NK-92 (cell line): ENCODE measurements at regions not wholly inside any gene's neighbourhood (a gene's known extent, or its start where the extent isn't known, plus 50 kb on each side); places are given as distances from the start of the nearest gene placed in this dataset.

Source experiments
- DNase-seq: peaks from one replicate; lab custom pipeline; 2025; ENCODE audit not compliant: unreplicated experiment; lab: John Stamatoyannopoulos, UW

GRCh38 chr22:48389916-48390315 lies 1437.8 kb downstream of the BRD1 start:
- no peak for DNase-seq

GRCh38 chr22:48382197-48382596 lies 1445.5 kb downstream of the BRD1 start:
- DNase-seq, result no peak

DNA sequence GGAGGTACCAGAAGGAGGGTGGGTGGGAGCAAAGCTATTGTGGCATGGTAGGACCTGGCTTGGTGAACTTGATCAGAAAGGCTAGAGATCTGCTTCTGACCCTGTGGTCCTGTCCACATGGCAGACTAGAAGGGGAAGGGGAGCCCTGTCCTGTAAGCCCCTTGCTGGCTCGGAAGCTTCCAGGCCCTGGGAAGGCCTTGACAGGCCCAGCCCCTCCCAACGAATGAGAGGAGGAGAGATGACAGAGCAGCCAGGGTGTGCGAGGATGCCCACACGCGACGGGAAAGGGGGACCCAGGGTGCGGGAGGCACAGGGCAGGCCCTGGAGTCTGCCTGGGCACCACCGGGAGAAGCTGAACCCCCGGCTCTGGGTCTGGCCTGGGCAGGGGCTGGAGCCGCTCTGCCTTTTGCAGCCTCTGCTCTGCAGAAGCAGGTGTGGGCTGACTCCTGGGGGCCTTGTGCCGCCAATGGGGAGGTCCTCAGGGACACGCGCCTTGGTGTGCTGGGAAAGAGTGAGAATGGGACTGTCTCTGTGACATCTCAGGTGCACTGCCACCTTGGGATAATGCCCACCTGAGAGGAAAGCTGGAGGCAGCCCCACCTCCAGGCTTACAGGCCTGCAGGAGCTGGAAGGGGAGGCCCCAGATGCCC lies 1447.5 kb downstream of the BRD1 start:
- DNase-seq, result no peak

DNA sequence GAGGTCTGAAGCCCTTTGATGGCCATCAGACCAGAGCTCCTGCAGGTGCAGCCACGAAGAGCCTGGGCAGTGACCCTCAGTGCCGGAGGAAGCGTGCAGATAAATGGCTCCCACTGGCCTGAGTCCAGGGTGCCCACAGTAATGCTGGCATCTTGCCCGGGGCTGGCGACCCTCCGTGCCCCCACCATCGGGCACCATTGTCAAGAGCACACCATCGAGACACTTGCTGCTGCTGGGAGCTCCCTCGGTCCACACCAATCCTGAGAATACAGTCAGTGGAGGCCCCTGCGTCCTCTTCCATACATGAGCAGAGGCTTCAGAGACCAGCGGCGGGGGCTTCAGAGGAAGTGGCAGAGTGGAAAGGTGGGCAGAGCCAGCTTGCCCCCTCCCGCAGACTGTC lies 1448.3 kb downstream of the BRD1 start:
- DNase-seq, result no peak

DNA sequence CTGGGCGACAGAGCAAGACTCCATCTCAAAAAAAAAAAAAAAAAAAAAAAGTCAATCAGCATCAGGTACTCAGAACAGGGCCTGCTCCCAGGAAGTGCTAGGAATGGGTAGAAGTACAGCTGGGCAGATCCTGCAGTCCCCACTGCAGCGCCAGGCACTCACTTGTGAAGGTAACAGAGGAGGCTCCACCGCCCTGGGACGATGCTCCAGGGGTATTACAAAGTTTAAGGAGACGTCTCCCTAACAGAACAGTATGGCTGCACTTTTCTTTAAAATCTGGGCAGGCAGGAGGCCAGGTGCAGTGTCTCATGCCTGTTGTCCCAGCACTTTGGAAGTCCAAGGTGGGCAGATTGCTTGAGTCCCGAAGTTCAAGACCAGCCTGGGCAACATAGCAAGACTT lies 1449.0 kb downstream of the BRD1 start:
- DNase-seq, result no peak

DNA sequence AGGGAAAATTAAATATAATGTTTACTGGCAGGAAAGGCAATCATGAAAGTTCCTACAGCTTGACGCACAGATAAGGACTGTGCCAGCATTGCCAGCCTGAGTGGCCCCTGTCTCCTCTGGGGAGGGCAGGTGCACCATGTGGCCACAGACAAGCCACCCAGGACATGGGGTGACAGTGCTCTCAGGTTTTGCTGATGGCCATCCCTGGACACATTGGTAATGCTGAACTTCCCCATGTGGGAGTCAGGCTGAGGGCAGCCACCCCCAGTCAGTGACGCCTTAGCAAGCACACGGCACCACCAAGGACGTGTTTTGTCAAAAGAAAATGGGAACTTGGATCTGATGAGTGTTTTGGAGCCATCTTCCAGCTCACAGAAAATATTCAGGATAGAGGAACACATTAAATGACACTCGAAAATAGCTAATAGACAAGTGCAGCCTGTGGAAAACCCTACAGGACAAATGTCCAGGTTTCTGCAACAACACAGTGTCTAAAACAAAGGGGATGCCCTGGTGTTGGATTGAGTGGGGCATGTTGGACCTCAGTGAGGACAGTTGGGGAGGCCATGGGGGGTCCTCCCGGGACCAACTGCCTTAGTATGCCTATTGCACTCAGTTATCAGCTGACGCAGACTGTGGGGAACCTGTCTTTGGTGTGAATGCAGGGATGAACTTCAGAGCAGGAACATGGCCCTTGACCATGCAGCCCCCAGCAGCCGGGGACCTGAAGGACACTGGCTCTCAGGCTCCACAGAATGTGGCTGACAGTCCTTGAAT lies 1450.5 kb downstream of the BRD1 start:
- no peak for DNase-seq

DNA sequence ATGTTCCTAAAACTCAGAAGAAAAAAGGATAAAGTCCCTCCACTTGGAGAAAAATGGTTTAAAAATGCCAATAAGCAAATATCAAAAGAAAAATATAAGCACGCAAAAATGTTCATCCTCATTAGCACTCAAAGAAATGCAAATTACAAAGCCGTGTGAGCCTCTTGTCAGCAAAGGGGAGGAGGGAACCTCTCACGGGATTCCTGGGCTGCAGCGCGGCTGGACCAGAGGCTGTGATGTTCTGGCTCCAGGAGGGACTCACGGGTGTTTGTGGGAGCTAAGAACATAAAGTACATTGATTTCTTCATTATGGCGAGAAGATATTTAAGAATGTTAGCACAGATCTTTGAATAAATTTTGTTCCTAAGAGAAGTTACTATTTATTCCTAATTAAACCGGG lies 1451.2 kb downstream of the BRD1 start:
- no peak for DNase-seq

DNA sequence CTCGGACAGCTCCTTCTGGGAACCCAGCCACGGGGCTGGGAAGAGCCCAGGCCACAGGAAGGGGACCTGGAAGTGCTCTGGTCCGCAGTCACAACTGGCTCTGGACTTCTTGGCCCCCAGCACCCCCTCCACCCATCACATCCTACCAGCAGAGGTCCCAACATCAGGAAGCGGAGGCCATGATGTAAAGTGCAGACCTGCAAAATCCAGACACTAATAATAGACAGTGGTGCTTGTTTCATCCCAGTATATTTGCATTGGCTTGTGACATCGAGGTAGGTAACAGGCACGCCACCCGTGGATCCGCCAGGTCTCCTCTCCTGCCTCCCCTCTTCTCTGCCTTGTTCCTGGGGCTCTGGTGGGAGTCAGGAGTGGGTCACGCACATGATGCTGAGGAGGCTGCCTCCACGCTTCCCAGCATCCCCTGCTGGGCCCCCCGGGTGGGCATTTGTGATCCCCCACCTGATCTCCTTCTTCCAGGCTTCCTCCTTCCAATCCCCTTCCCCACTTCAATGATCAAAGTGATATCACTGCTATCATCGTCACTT lies 1454.0 kb downstream of the BRD1 start:
- DNase-seq, result no peak

DNA sequence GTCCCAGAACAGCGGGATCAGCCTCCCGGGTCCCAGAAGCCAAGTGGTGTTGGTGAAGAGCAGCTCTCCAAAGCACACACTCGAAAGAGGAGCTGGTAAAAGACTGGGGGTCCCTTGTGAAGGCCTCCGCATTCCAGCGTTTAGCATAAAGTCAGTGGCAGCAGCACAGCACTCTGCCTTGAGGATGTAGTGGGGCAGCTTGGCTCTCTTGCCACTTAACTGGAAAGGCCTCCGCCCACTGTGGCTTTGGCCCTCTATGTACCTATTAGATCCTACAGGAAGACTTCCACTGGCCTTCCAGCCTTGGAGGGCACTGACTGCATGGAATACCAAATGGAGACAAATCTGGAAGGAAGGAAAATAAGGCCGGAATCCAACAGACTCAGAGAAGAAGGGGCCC lies 1455.3 kb downstream of the BRD1 start:
- no peak for DNase-seq

DNA sequence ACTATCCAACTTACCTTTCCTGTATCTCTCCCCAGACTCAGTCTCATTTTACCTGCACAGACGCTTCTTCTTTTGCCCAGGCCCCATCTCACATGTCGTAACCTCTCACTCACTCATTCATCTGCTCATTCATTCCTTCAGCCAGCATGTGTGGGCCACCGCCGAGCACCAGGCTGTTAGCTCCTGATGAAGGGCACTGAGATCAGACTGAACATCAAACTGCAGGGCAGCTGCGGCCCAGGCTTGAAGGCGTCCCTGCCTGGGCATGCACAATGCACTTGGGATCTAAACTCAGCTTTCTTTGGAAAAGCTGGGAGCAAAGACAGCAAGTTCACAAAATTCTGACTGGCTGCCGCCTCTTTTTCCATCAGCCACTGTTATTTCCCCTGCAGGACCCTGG lies 1456.3 kb downstream of the BRD1 start:
- DNase-seq, result no peak

- DNase-seq, result no peak
Observed at GRCh38 chr22:48370508-48371325, 1457.0 kb downstream of the BRD1 start.

GRCh38 chr22:48369789-48370507 lies 1457.7 kb downstream of the BRD1 start:
- DNase-seq, result no peak

- no peak for DNase-seq
Observed at GRCh38 chr22:48368975-48369525, 1458.6 kb downstream of the BRD1 start.

- no peak for DNase-seq
Observed at GRCh38 chr22:48367731-48368130, 1459.9 kb downstream of the BRD1 start.

GRCh38 chr22:48366591-48366990 lies 1461.1 kb downstream of the BRD1 start:
- DNase-seq, result no peak

DNA sequence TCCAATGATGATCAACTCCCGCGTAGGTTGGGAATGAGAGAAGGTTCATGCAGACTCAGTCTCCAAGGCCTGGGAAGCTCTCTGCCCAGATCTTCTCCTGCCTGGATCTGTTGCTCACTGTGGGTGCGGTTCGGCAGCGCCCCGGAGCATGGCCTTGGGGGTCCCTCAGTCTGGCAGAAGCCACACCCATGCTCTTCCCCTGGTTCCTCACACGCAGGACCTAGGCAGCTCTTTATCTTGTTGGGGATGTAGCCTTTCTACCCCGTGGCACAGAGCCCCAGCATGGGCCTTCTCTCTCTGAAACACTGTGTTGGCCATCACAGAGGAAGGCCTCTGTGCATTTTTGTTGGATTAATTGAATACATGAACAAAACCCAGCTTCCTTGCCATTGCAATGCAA lies 1461.6 kb downstream of the BRD1 start:
- DNase-seq, result no peak

GRCh38 chr22:48365386-48365785 lies 1462.3 kb downstream of the BRD1 start:
- no peak for DNase-seq

GRCh38 chr22:48362721-48363404 lies 1464.8 kb downstream of the BRD1 start:
- no peak for DNase-seq

DNA sequence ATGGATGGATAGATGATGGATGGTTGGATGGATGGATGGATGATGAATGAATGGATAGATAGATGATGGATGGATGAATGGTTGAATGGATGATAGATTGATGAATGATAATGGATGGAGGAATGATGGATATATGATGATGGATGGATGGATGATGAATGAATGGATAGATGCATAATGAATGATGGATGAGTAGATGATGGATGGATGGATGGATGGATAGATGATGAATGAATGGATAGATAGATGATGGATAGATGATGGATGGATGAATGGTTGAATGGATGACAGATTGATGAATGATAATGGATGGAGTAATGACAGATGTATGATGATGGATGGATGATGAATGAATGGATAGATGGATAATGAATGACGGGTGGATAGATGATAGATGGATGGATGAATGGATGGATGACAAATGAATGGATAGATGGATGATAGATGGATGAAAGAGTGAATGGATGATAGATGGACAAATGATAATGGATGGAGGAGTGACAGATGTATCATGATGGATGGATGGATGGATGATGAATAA lies 1466.5 kb downstream of the BRD1 start:
- DNase-seq, result no peak

DNA sequence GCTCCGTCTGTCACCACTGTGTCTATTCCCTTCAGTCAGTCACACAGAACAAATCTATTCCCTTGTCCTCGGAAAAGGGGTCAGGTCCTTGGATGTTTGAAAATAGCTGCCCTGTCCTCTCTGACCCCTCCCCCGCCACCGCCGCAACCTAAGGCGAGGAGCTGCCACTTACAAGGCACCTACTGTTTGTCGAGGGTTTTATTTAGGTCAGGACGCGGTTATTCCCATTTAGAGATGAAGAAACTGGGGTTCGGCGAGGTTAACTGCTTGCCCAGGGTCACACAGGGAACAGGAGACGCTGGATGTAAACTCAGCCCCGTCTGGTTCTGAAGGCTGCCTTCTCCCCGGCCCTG lies 1468.1 kb downstream of the BRD1 start:
- DNase-seq, result no peak
